Heart right ventricle (tissue), 16 donors: ENCODE measurements at regions not wholly inside any gene's neighbourhood (a gene's known extent, or its start where the extent isn't known, plus 50 kb on each side); places are given as distances from the start of the nearest gene placed in this dataset.

Experiments used
- ATAC-seq, 8 donors: fragments of 200-7000 bp; cut with Tn5 transposase; one replicate each; pipeline ENCODE4 v1.9.1; 2020; ENCODE audit warnings: mild to moderate bottlenecking in 8 of 8, moderate library complexity in 8 of 8, moderate number of reproducible peaks in 1 of 8
- DNase-seq, 2 donors: peaks; one replicate each; pipeline ENCODE4 v3.0.0-alpha.2; 2020
- H3K27ac ChIP-seq, 10 donors: fragments of 200-600 bp; sonication (generic) in 2 of 10; one replicate each; pipeline versions ENCODE4 v1.5.0 to v1.8.0; 2020 to 2022; ENCODE audit warnings: mild to moderate bottlenecking in 3 of 10
- H3K27me3 ChIP-seq, 7 donors: fragments of 200-600 bp; one replicate each; pipeline ENCODE4 v1.8.0; 2021 to 2022; ENCODE audit warnings: mild to moderate bottlenecking in 2 of 7
- H3K36me3 ChIP-seq, 9 donors: fragments of 200-600 bp; sonication (generic) in 1 of 9; one replicate each; pipeline versions ENCODE4 v1.5.0 to v1.8.0; 2020 to 2022; ENCODE audit warnings: mild to moderate bottlenecking in 2 of 9
- H3K4me1 ChIP-seq, 9 donors: fragments of 200-600 bp; sonication (generic) in 1 of 9; one replicate each; pipeline versions ENCODE4 v1.5.0 to v1.8.0; 2020 to 2022; ENCODE audit warnings: mild to moderate bottlenecking in 4 of 9
- H3K4me3 ChIP-seq, 10 donors: fragments of 200-600 bp; sonication (generic) in 2 of 10; one replicate each; pipeline versions ENCODE4 v1.5.0 to v1.8.0; 2020 to 2022; ENCODE audit warnings: mild to moderate bottlenecking in 7 of 10, moderate library complexity in 2 of 10
- H3K9me3 ChIP-seq, 11 donors: fragments of 200-600 bp in 10 of 11; sonication (generic) in 2 of 11; one replicate each; pipeline versions ENCODE4 v1.5.0 to v1.8.0; 2013 to 2022; ENCODE audit warnings: mild to moderate bottlenecking in 2 of 11, control low read depth in 1 of 11, moderate library complexity in 1 of 11
- CTCF ChIP-seq, 9 donors: fragments of 200-600 bp; sonication (generic) in 2 of 9; IDR thresholded peaks; one replicate each; pipeline versions ENCODE4 v1.5.0 to v1.8.0; 2021 to 2022; ENCODE audit warnings: antibody characterized with exemption in 9 of 9, mild to moderate bottlenecking in 5 of 9, moderate library complexity in 1 of 9
- whole genome bisulfite sequencing, 2 donors: extraction: QIAGEN DNeasy Blood & Tissue Kit; methylation state at CpG; one replicate each; pipeline ENCODE4 v1.1.7; 2013; ENCODE audit warnings: inconsistent platforms in 1 of 2; 5-methylcytosine and 5-hydroxymethylcytosine counted together
- intact Hi-C, 10 donors: fragments of 100-400 bp; cut with DNase I; formaldehyde crosslinking; loops; one replicate each; pipeline versions ENCODE4 v1.11.1 to v1.14.2; 2022
- donor health status: Arrhythmogenic right ventricular cardiomyopathy.
- donor health status: ischemic (EF 13 %, LVEDD 7.1; RV severe dilation, severe dysfunction).
- donor health status: healthy with polysubstance abuse.
- donor health status: DM: no; HTN: yes; CAD: no.
- donor health status: DM: no; HTN: no; CAD: no.
- donor health status: ischemic (EF 25% LVEDD 6.9; RV normal size, moderate dysfunction).
- donor health status: ischemic (EF 25% LVEDD 5.7; RV mildly dilated, moderate dysfunction).
- donor health status: healthy.
- donor health status: DM: yes; HTN: yes; CAD: no.
- donor health status: Ischemic cardiomyopathy.
- donor health status: ischemic (EF 35%, LVEDD 5.7; RV mildly dilated, moderate dysfunction).
- donor health status: nonischemic (EF 11% LVEDD 7.7; RV severe dilation, severe dysfunction).
- donor health status: DM: yes; HTN: yes; CAD: no.
- donor health status: PGD.
- donor health status: ischemic (EF 29% LVEDD 5.4; RV normal size, mild dysfunction).
- donor health status: nonischemic (EF 23%, LVEDD 6.1; RV moderate dilation, normal function).

GRCh38 chr12:112674539-112674938 lies 117.0 kb upstream of the RPH3A start:
- Histone ChIP-seq H3K27ac (no peak overlapping the region), H3K27me3 (peaks cover 0 to 34% (median 24%) of the 10 kb centered on the region in 7 donors), H3K9me3 (no peaks in the 10 kb centered on the region), H3K4me3 (no peak overlapping the region), H3K4me1 (no peaks in the 10 kb centered on the region), H3K36me3 (no peaks in the 10 kb centered on the region)
- no peak for ATAC-seq
- 17 to 19% methylated on average over 2 of the region's 2 CpGs for WGBS, 2 donors
- DNase-seq: no peak
- intact Hi-C loops: no loop called here
- no peak for TF ChIP-seq CTCF (IDR thresholded peaks at IDR 0.05)

DNA sequence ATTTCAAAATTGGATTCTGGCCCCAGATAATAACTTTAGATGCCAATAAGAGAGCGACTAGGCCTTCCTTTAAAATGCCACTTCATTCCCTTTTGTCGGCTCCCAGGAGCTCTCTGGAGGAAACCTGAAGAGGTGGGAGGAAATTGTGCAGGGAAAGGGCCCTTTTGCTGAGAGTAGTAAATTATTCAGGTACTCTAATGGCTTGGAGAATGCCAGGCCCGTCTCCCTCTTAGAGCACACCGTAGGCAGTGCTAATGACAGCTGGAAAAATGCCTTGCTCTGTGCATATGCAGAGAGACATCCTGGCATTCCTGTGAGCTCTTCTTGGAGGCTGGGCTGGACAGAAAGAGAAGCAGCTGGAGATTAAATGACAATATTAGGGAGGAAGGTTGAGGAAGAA lies 115.0 kb upstream of the RPH3A start:
- WGBS, 2 donors: 40 to 43% methylated on average over 4 of the region's 4 CpGs
- H3K27ac ChIP-seq: no peak overlapping the region
- DNase-seq (no peak), ATAC-seq (no peak)
- H3K9me3 ChIP-seq: no peaks in the 10 kb centered on the region
- no peaks in the 10 kb centered on the region for H3K36me3 ChIP-seq
- intact Hi-C loops: no loop called here
- no peak for TF ChIP-seq CTCF (IDR thresholded peaks at IDR 0.05)
- peaks cover 0 to 44% (median 25%) of the 10 kb centered on the region in 7 donors for H3K27me3 ChIP-seq
- no peak overlapping the region for H3K4me3 ChIP-seq
- no peaks in the 10 kb centered on the region for H3K4me1 ChIP-seq

DNA sequence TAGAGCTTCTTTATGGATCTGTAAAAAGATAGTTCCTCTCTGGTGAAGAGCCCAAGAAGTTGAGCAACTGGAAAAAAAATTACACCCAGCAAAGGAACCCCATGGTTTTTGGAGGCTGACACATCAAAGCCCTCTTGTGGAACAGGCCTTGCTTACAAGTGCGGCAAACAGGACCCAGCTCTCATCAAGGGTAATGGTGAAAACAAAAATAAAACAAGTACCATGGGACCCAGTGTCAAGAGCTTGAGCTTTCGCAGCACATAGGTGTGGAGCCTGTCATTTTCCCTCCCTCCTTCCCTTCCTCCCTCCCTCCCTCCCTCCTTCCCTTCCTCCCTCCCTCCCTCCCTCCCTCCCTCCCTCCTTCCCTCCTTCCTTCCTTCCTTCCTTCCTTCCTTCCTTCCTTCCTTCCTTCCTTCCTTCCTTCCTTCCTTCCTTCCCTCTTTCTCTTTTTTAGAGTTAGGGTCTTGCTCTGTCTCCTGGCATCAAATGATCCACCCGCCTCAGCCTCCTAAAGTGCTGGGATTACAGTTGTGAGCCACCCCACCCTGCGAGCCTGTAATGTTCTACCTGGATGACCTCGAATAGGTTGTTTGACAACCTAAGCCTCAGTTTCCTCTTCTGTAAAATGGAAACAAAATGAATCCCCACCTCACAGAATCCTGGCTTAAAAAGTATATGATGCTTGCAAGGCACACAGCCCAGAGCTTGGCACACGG lies 114.3 kb upstream of the RPH3A start:
- no peak for TF ChIP-seq CTCF (IDR thresholded peaks at IDR 0.05)
- Histone ChIP-seq H3K27me3 (peaks cover 0 to 44% (median 25%) of the 10 kb centered on the region in 7 donors), H3K27ac (no peak overlapping the region), H3K4me3 (no peak overlapping the region), H3K4me1 (no peaks in the 10 kb centered on the region), H3K9me3 (no peaks in the 10 kb centered on the region), H3K36me3 (no peaks in the 10 kb centered on the region)
- WGBS, 2 donors: 66 to 68% methylated on average over 6 of the region's 6 CpGs
- ATAC-seq (no peak), DNase-seq (no peak)
- intact Hi-C loops: no loop called here

DNA sequence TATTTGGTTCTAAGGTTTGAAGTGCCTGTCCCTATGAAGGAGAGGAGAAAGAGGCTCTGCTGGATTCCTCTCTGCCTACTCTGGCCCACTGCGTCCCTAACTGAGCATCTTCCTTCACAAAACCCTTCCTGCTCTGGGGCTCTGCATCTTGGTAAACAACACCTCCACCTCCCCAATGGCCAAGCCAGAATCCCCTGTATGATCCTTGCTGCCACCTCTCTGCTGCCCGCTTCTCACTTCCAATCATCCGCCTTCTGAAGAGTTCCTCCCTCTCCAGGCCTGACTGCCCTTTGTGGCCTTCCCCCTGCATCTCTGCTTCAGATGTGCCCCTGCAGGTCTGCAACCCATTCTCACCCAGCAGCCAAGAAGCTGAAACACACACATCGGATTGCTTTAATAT lies 110.6 kb upstream of the RPH3A start:
- intact Hi-C loops: no loop called here
- Histone ChIP-seq H3K27me3 (peaks cover 0 to 46% (median 16%) of the 10 kb centered on the region in 7 donors), H3K4me3 (no peak overlapping the region), H3K27ac (no peak overlapping the region), H3K36me3 (no peaks in the 10 kb centered on the region), H3K9me3 (no peaks in the 10 kb centered on the region), H3K4me1 (no peaks in the 10 kb centered on the region)
- no peak for DNase-seq
- no peak for TF ChIP-seq CTCF (IDR thresholded peaks at IDR 0.05)
- WGBS, 2 donors: 70 to 74% methylated on average over 4 of the region's 4 CpGs
- no peak for ATAC-seq
